ENCODE measurements at regions not wholly inside any gene's neighbourhood (a gene's known extent, or its start where the extent isn't known, plus 50 kb on each side); places are given as distances from the start of the nearest gene placed in this dataset.

DNA sequence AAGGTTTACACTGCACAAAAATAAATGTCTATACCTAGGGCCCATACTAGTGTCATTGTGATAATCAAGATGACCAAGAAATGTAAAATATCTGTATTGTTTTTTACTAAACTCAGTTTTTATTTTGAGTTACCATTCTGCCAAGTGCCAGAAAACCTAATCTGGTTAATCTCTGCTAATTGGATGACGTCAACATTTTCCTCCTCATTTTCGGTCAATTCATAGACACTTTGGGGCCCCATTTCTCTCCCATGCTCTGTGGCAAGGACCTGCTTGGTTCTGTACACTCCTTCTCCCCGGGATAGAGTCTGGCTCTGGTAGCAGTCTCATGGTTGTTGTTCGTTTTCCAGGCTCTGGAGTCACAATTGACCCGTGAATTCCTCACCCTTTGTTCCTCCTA is 186.5 kb upstream of the TCF4 start:
- no peak overlapping the region for H3K27ac Mint-ChIP-seq
- no peaks in the 10 kb centered on the region for H3K9me3 Mint-ChIP-seq
- no peak overlapping the region for H3K4me3 Mint-ChIP-seq
- H3K4me1 Mint-ChIP-seq: peaks cover 4% of the 10 kb centered on the region
- no peak for ATAC-seq (ENCODE audit: low read depth)
- no peaks in the 10 kb centered on the region for H3K36me3 Mint-ChIP-seq
- peaks cover 6% of the 10 kb centered on the region for H3K27me3 Mint-ChIP-seq
- no peak for DNase-seq (ENCODE audit: low spot score in 2 of 2)

GRCh38 chr18:55768255-55768654 is 180.3 kb upstream of the TCF4 start:
- no peaks in the 10 kb centered on the region for H3K9me3 Mint-ChIP-seq

GRCh38 chr18:55764386-55764785 is 176.4 kb upstream of the TCF4 start:
- no peaks in the 10 kb centered on the region for H3K9me3 Mint-ChIP-seq
- peaks cover 2% of the 10 kb centered on the region for H3K4me1 Mint-ChIP-seq
- peaks cover 2% of the 10 kb centered on the region for H3K27me3 Mint-ChIP-seq
- no peak for ATAC-seq (ENCODE audit: low read depth)
- no peak for DNase-seq (ENCODE audit: low spot score in 2 of 2)
- H3K36me3 Mint-ChIP-seq: no peaks in the 10 kb centered on the region
- no peak overlapping the region for H3K4me3 Mint-ChIP-seq
- H3K27ac Mint-ChIP-seq: no peak overlapping the region

More at GRCh38 chr18:55768255-55768654, 180.3 kb upstream of the TCF4 start:
- H3K4me3 Mint-ChIP-seq: no peak overlapping the region
- H3K4me1 Mint-ChIP-seq: no peaks in the 10 kb centered on the region
- no peaks in the 10 kb centered on the region for H3K27me3 Mint-ChIP-seq
- ATAC-seq (ENCODE audit: low read depth): no peak
- H3K27ac Mint-ChIP-seq: no peak overlapping the region
- no peaks in the 10 kb centered on the region for H3K36me3 Mint-ChIP-seq
- DNase-seq (ENCODE audit: low spot score in 2 of 2): no peak

DNA sequence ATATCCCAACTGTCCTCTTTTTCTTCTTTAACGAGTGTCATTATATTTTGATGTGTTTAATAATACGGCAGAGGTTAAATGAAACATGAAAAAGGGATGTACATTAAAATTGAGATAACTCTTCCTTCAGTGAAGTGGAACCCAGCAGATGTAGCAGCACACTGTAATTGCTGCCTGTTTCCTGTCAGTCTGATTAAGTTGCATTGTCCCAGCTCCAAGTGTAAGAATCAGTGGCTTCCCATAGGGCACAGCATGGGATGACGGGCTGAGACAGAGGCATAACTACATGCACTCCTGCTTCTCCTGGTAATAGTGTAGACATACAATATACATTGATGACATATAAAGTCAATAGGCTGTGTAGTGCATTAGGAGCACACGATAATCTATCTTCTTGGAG is 175.8 kb upstream of the TCF4 start:
- no peaks in the 10 kb centered on the region for H3K9me3 Mint-ChIP-seq
- no peak for DNase-seq (ENCODE audit: low spot score in 2 of 2)

GRCh38 chr18:55763298-55763697 is 175.3 kb upstream of the TCF4 start:
- Mint-ChIP-seq H3K27me3 (peaks cover 4% of the 10 kb centered on the region), H3K27ac (no peak overlapping the region), H3K9me3 (no peaks in the 10 kb centered on the region), H3K36me3 (no peaks in the 10 kb centered on the region), H3K4me3 (no peak overlapping the region), H3K4me1 (peaks cover 2% of the 10 kb centered on the region)
- DNase-seq (ENCODE audit: low spot score in 2 of 2): no peak
- no peak for ATAC-seq (ENCODE audit: low read depth)

More for the DNA sequence above, 175.8 kb upstream of the TCF4 start:
- H3K36me3 Mint-ChIP-seq: no peaks in the 10 kb centered on the region
- H3K27ac Mint-ChIP-seq: no peak overlapping the region
- H3K4me3 Mint-ChIP-seq: no peak overlapping the region
- H3K27me3 Mint-ChIP-seq: peaks cover 4% of the 10 kb centered on the region
- no peak for ATAC-seq (ENCODE audit: low read depth)
- H3K4me1 Mint-ChIP-seq: peaks cover 2% of the 10 kb centered on the region

DNA sequence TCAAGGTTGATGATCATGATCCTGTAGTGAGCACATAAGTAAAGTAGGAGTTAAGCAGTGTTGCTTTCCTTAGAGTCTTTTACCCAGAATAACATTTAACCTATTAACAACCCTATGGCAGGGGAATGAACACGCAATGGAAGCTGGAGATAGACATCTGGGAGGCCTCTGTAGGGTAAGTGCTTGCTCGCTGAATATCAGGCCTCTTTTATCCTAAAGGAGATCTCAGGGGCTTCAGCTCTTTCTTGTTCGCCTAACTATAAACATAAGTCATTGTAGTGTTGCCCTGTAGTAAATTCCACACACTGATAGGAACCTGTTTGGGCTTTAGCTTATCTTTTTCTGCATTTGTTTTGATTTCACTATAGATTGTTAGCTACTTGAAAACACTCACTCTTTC is 174.4 kb upstream of the TCF4 start:
- Mint-ChIP-seq H3K4me3 (no peak overlapping the region), H3K36me3 (no peaks in the 10 kb centered on the region), H3K27ac (no peak overlapping the region), H3K27me3 (peaks cover 4% of the 10 kb centered on the region), H3K4me1 (peaks cover 2% of the 10 kb centered on the region), H3K9me3 (no peaks in the 10 kb centered on the region)
- ATAC-seq (ENCODE audit: low read depth) (no peak), DNase-seq (ENCODE audit: low spot score in 2 of 2) (no peak)

DNA sequence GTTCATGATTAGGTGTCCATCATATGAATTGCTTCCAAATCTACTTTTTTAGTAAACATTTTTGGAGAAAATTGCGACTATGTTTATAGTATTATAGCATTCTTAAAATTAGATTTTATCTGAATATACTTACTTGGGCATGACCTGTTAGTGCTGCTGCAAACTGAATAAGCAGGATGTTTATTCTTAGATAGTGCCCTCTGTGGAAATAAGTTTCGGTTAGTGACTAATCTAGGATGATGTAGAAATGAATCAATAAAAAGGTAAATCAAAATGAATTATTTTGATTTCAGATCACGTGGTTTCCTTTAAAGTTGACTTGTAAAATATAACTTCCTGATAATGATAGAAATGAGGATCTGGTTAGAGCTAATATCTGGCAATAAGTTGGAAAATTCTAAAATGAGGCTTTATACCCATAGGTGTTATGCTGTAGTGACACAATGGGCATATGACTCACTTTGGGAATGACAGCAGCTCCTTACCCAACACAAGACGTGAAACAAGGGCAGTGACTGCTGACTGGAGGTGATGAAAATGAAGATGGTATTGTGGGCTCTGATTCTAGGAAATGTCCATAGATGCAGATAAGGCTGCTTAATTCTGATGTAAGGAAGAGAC is 165.8 kb upstream of the TCF4 start:
- ATAC-seq (ENCODE audit: low read depth): no peak
- Mint-ChIP-seq H3K4me1 (no peaks in the 10 kb centered on the region), H3K27me3 (peaks cover 3% of the 10 kb centered on the region), H3K9me3 (no peaks in the 10 kb centered on the region), H3K4me3 (no peak overlapping the region), H3K36me3 (no peaks in the 10 kb centered on the region), H3K27ac (no peak overlapping the region)
- no peak for DNase-seq (ENCODE audit: low spot score in 2 of 2)

GRCh38 chr18:55751476-55751875 is 163.5 kb upstream of the TCF4 start:
- DNase-seq (ENCODE audit: low spot score in 2 of 2) (no peak), ATAC-seq (ENCODE audit: low read depth) (no peak)
- peaks cover 3% of the 10 kb centered on the region for H3K27me3 Mint-ChIP-seq
- no peaks in the 10 kb centered on the region for H3K36me3 Mint-ChIP-seq
- no peak overlapping the region for H3K4me3 Mint-ChIP-seq
- no peak overlapping the region for H3K27ac Mint-ChIP-seq
- no peaks in the 10 kb centered on the region for H3K9me3 Mint-ChIP-seq
- H3K4me1 Mint-ChIP-seq: no peaks in the 10 kb centered on the region

DNA sequence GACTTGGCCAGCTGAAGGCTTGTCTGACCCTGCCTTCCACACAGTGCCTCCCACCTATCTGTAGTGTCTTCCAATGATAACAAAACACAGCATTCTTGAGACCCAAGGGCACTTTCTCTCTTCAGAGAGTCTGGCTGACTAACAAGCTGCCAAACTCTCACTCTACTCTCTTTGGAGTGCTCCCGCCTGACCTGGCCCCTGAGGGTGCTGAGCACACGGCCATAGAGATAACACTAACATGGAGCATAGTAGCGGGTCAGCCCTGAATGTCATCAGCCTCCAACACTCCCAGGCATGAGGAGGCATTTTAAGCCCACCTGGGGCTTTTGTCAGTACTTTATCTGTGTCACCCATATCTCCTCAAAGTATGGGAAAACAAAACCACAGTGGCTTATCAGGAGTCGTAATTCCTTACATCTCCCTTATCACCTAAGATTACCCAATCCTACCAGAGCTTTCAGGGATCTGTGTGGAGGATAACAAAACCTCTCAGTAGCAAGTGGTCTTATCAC is 160.3 kb upstream of the TCF4 start:
- ATAC-seq (ENCODE audit: low read depth) (no peak), DNase-seq (ENCODE audit: low spot score in 2 of 2) (no peak)
- Mint-ChIP-seq H3K9me3 (no peaks in the 10 kb centered on the region), H3K36me3 (no peaks in the 10 kb centered on the region), H3K27me3 (peaks cover 3% of the 10 kb centered on the region), H3K4me3 (no peak overlapping the region), H3K4me1 (no peaks in the 10 kb centered on the region), H3K27ac (no peak overlapping the region)

DNA sequence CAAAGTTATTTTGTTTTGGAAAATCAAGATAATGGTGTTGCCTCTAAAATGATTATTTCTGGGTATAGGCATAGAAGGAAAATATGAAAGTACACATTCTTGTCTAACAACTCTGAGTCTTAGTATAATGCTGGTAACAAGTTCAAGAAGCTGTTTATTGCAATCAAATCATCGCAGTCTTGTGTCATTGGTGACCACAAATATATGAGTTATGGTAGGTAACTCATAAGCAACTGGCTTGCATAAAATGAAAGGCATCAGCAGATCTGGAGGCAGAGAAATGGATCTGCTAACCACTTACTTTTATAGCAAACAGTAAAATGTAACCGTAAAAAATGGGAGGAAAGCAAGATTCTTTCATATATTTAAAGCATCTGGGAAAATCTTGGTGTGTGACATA is 156.2 kb upstream of the TCF4 start:
- Mint-ChIP-seq H3K4me3 (no peak overlapping the region), H3K36me3 (no peaks in the 10 kb centered on the region), H3K27me3 (no peaks in the 10 kb centered on the region), H3K9me3 (no peaks in the 10 kb centered on the region), H3K27ac (no peak overlapping the region), H3K4me1 (no peaks in the 10 kb centered on the region)
- DNase-seq (ENCODE audit: low spot score in 2 of 2) (no peak), ATAC-seq (ENCODE audit: low read depth) (no peak)

DNA sequence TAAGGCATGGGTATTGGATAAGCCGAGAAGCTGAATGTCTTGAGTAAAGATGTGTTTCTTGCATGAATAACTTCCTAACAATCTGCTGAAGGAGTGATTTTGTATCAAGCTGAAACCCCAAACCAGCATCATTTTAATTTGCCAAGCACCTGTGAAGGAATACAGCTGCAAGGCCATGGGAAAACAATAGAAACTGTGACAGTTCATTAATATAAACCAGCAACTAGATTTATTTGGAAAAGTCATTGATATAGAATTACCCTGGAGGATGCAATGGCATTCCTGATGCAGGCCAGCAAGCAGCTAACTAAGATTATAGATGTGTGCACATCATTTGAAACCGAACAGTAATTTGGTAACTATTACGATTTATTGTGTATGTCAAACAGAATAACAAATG is 155.7 kb upstream of the TCF4 start:
- ATAC-seq (ENCODE audit: low read depth) (no peak), DNase-seq (ENCODE audit: low spot score in 2 of 2) (no peak)
- Mint-ChIP-seq H3K4me1 (no peaks in the 10 kb centered on the region), H3K27me3 (no peaks in the 10 kb centered on the region), H3K4me3 (no peak overlapping the region), H3K36me3 (no peaks in the 10 kb centered on the region), H3K9me3 (no peaks in the 10 kb centered on the region), H3K27ac (no peak overlapping the region)

GRCh38 chr18:55743133-55743532 is 155.1 kb upstream of the TCF4 start:
- ATAC-seq (ENCODE audit: low read depth): no peak
- no peaks in the 10 kb centered on the region for H3K9me3 Mint-ChIP-seq

DNA sequence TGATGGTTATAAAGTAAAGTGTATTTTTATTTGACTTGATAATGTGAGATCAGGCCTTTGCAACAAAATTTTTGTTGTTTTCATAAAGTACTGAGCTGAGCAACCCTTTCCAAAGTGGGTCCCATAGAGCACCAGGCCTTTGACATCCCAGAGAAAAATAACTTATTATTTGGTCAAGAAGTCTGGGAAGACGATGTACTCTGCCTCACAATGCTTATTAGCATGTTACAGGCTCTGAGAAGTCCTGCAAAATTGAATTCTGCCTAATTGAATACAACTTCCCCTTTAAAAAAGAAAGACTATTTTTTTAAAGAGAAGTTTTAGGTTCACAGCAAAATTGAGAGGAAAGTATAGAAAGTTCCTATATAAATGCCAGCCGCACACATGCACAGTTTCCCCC is 151.5 kb upstream of the TCF4 start:
- H3K36me3 Mint-ChIP-seq: no peaks in the 10 kb centered on the region
- no peak overlapping the region for H3K4me3 Mint-ChIP-seq
- DNase-seq (ENCODE audit: low spot score in 2 of 2) (no peak), ATAC-seq (ENCODE audit: low read depth) (no peak)
- no peak overlapping the region for H3K27ac Mint-ChIP-seq
- H3K4me1 Mint-ChIP-seq: no peaks in the 10 kb centered on the region
- H3K9me3 Mint-ChIP-seq: no peaks in the 10 kb centered on the region
- H3K27me3 Mint-ChIP-seq: no peaks in the 10 kb centered on the region

More at GRCh38 chr18:55743133-55743532, 155.1 kb upstream of the TCF4 start:
- Mint-ChIP-seq H3K4me1 (no peaks in the 10 kb centered on the region), H3K36me3 (no peaks in the 10 kb centered on the region), H3K27ac (no peak overlapping the region), H3K27me3 (no peaks in the 10 kb centered on the region), H3K4me3 (no peak overlapping the region)
- DNase-seq (ENCODE audit: low spot score in 2 of 2): no peak

DNA sequence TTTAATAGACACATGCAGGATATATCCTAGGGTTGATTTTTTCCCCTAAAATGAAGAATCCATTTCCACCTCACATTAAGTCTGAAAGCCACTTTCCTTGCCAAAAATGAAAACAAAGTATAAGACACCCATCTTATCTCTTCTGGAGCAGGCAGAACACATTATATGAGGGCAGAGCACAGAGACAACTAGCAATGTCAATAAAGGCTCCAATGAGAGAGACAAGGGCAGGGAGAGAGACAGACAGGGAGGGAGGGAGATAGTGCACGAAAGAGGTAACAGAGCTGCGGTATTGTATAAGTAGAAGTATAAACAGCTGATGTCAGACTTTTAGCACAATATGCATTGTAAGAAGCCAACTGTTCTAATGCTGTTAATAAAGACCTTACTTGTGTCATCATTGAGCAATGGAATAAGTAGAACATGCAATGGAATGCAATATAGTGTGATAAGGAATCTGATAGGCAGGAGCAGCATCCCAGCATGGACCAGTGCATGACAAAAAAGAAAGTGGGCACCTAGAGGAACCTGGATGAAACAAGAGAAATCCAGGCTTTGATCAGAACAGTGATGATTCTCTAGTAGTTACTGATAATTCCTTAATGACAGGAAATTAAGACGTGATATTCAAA is 150.6 kb upstream of the TCF4 start:
- DNase-seq (ENCODE audit: low spot score in 2 of 2) (no peak), ATAC-seq (ENCODE audit: low read depth) (no peak)
- Mint-ChIP-seq H3K27me3 (no peaks in the 10 kb centered on the region), H3K4me1 (no peaks in the 10 kb centered on the region), H3K9me3 (no peaks in the 10 kb centered on the region), H3K4me3 (no peak overlapping the region), H3K36me3 (no peaks in the 10 kb centered on the region), H3K27ac (no peak overlapping the region)

Measured in memory B cell (primary cell).